ENCODE measurements at regions not wholly inside any gene's neighbourhood (a gene's known extent, or its start where the extent isn't known, plus 50 kb on each side); places are given as distances from the start of the nearest gene placed in this dataset.

DNA sequence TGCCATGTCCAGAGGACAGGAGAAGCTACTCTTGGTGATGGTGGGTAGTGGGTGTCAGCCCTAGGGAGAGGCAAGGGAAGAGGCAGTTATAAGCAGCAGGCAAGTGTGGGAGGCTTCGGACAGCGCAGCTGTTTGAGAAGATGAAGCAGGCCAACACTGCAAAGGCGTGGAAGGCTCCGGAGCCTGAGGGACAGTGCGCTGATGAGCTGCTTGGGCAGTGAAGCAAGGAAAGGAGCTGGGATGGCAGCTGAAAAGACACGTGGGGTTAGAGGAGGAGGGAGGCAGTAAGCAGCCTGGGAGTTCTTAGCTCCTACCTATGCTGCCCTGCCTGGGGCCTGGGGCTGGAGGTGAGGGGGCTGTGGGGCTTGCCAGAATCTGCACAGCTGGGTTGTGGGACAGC, 50.1 kb upstream of the CRTAC1 start:
- DNase-seq (ENCODE audit: low spot score) (no peak), ATAC-seq (peak in 1 of 2 donors; percentile 29)
- Mint-ChIP-seq H3K36me3 (no peaks in the 10 kb centered on the region), H3K9me3 (no peaks in the 10 kb centered on the region), H3K4me3 (no peak overlapping the region), H3K4me1 (ENCODE audit: low read depth in 2 of 2) (no peaks in the 10 kb centered on the region), H3K27me3 (peaks cover 28 to 37% of the 10 kb centered on the region in 2 donors), H3K27ac (no peak overlapping the region)

Data from natural killer cell treated with Interleukin-12 subunit alpha and Interleukin-12 subunit beta and Interleukin-15 and Interleukin-18, amount 100 ng/mL, for 72 hours (primary cell).